ENCODE measurements at regions not wholly inside any gene's neighbourhood (a gene's known extent, or its start where the extent isn't known, plus 50 kb on each side); places are given as distances from the start of the nearest gene placed in this dataset.

- TF ChIP-seq POLR2A (IDR thresholded peaks at IDR 0.05) (no peak), CTCF (IDR thresholded peaks at IDR 0.05) (no peak)
Observed at GRCh38 chr10:104577861-104578521, 63.1 kb upstream of the SORCS3 start.
